ENCODE measurements at regions not wholly inside any gene's neighbourhood (a gene's known extent, or its start where the extent isn't known, plus 50 kb on each side); places are given as distances from the start of the nearest gene placed in this dataset.
A peak's percentile ranks its signal among the peaks of the same experiment; 100 is the strongest.

- no peak for TF ChIP-seq CTCF (IDR thresholded peaks at IDR 0.05; ENCODE audit: control extremely low read depth, extremely low read depth)
- WGBS, 2 donors, result 77 to 89% methylated on average over 4 of the region's 4 CpGs
- H3K4me1 ChIP-seq (ENCODE audit: control insufficient read depth in 5 of 5, insufficient read depth in 5 of 5, low read length in 5 of 5), result peaks cover 0 to 12% (median 4%) of the 10 kb centered on the region in 5 donors
These were observed 380.7 kb upstream of the PSMD7 start for GRCh38 chr16:73915935-73916334.

GRCh38 chr16:73915140-73915539, 381.5 kb upstream of the PSMD7 start:
- H3K9me3 ChIP-seq (ENCODE audit: control insufficient read depth in 4 of 4, insufficient read depth in 3 of 4, low read length in 3 of 4), result peaks cover 0 to 4% (median 0%) of the 10 kb centered on the region in 4 donors
- H3K27me3 ChIP-seq (ENCODE audit: control insufficient read depth in 3 of 3, insufficient read depth in 3 of 3, low read length in 2 of 3), result no peaks in the 10 kb centered on the region
- peak in 2 of 3 donors; percentile 35 to 53 for DNase-seq
- no peak overlapping the region for H3K27ac ChIP-seq (ENCODE audit: low read depth in 1 of 2, low read length in 1 of 2)
- no peak for ATAC-seq (ENCODE audit: insufficient read depth, low FRiP score)
- H3K4me1 ChIP-seq (ENCODE audit: control insufficient read depth in 5 of 5, insufficient read depth in 5 of 5, low read length in 5 of 5), result peaks cover 0 to 12% (median 4%) of the 10 kb centered on the region in 5 donors
- no peak overlapping the region for H3K9ac ChIP-seq (ENCODE audit: insufficient read depth in 1 of 2, low read length in 2 of 2)
- no peaks in the 10 kb centered on the region for H3K36me3 ChIP-seq (ENCODE audit: control insufficient read depth in 4 of 4, insufficient read depth in 4 of 4, low read length in 4 of 4)
- no peak for TF ChIP-seq CTCF (IDR thresholded peaks at IDR 0.05; ENCODE audit: control extremely low read depth, extremely low read depth)
- 60 to 65% methylated on average over 5 of the region's 5 CpGs for WGBS, 2 donors
- H3K4me3 ChIP-seq, result no peak overlapping the region

More at GRCh38 chr16:73915935-73916334, 380.7 kb upstream of the PSMD7 start:
- Histone ChIP-seq H3K9ac (ENCODE audit: insufficient read depth in 1 of 2, low read length in 2 of 2) (no peak overlapping the region), H3K27me3 (ENCODE audit: control insufficient read depth in 3 of 3, insufficient read depth in 3 of 3, low read length in 2 of 3) (no peaks in the 10 kb centered on the region), H3K9me3 (ENCODE audit: control insufficient read depth in 4 of 4, insufficient read depth in 3 of 4, low read length in 3 of 4) (peaks cover 0 to 4% (median 1%) of the 10 kb centered on the region in 4 donors), H3K36me3 (ENCODE audit: control insufficient read depth in 4 of 4, insufficient read depth in 4 of 4, low read length in 4 of 4) (no peaks in the 10 kb centered on the region), H3K4me3 (no peak overlapping the region), H3K27ac (ENCODE audit: low read depth in 1 of 2, low read length in 1 of 2) (no peak overlapping the region)
- no peak for DNase-seq
- no peak for ATAC-seq (ENCODE audit: insufficient read depth, low FRiP score)

GRCh38 chr16:73912850-73913249, 383.8 kb upstream of the PSMD7 start:
- DNase-seq (no peak), ATAC-seq (ENCODE audit: insufficient read depth, low FRiP score) (no peak)
- WGBS, 2 donors, result 92 to 97% methylated on average over 1 of the region's 1 CpG
- Histone ChIP-seq H3K27ac (ENCODE audit: low read depth in 1 of 2, low read length in 1 of 2) (no peak overlapping the region), H3K27me3 (ENCODE audit: control insufficient read depth in 3 of 3, insufficient read depth in 3 of 3, low read length in 2 of 3) (no peaks in the 10 kb centered on the region), H3K36me3 (ENCODE audit: control insufficient read depth in 4 of 4, insufficient read depth in 4 of 4, low read length in 4 of 4) (no peaks in the 10 kb centered on the region), H3K4me1 (ENCODE audit: control insufficient read depth in 5 of 5, insufficient read depth in 5 of 5, low read length in 5 of 5) (peaks cover 0 to 12% (median 4%) of the 10 kb centered on the region in 5 donors), H3K9ac (ENCODE audit: insufficient read depth in 1 of 2, low read length in 2 of 2) (no peak overlapping the region), H3K4me3 (no peak overlapping the region), H3K9me3 (ENCODE audit: control insufficient read depth in 4 of 4, insufficient read depth in 3 of 4, low read length in 3 of 4) (peaks cover 0 to 4% (median 0%) of the 10 kb centered on the region in 4 donors)
- no peak for TF ChIP-seq CTCF (IDR thresholded peaks at IDR 0.05; ENCODE audit: control extremely low read depth, extremely low read depth)

GRCh38 chr16:73912281-73912680, 384.3 kb upstream of the PSMD7 start:
- DNase-seq, result peak in 1 of 3 donors; percentile 49

More at GRCh38 chr16:73912281-73912680, 384.3 kb upstream of the PSMD7 start:
- Histone ChIP-seq H3K9ac (ENCODE audit: insufficient read depth in 1 of 2, low read length in 2 of 2) (no peak overlapping the region), H3K27ac (ENCODE audit: low read depth in 1 of 2, low read length in 1 of 2) (no peak overlapping the region), H3K36me3 (ENCODE audit: control insufficient read depth in 4 of 4, insufficient read depth in 4 of 4, low read length in 4 of 4) (no peaks in the 10 kb centered on the region), H3K4me3 (no peak overlapping the region), H3K4me1 (ENCODE audit: control insufficient read depth in 5 of 5, insufficient read depth in 5 of 5, low read length in 5 of 5) (peaks cover 0 to 12% (median 2%) of the 10 kb centered on the region in 5 donors), H3K9me3 (ENCODE audit: control insufficient read depth in 4 of 4, insufficient read depth in 3 of 4, low read length in 3 of 4) (peaks cover 0 to 4% (median 0%) of the 10 kb centered on the region in 4 donors), H3K27me3 (ENCODE audit: control insufficient read depth in 3 of 3, insufficient read depth in 3 of 3, low read length in 2 of 3) (no peaks in the 10 kb centered on the region)
- 63 to 66% methylated on average over 3 of the region's 3 CpGs for WGBS, 2 donors
- no peak for TF ChIP-seq CTCF (IDR thresholded peaks at IDR 0.05; ENCODE audit: control extremely low read depth, extremely low read depth)
- ATAC-seq (ENCODE audit: insufficient read depth, low FRiP score), result no peak

All from lung (tissue), 11 donors.